Glutamatergic neuron (in vitro differentiated cells): ENCODE measurements at regions not wholly inside any gene's neighbourhood (a gene's known extent, or its start where the extent isn't known, plus 50 kb on each side); places are given as distances from the start of the nearest gene placed in this dataset.

Experiments used
- DNase-seq: peaks from one replicate; pipeline ENCODE4 v3.0.0; 2022
- H3K27ac Mint-ChIP-seq: one replicate; pipeline ENCODE4 v1.8.0; 2020; ENCODE audit warnings: mild to moderate bottlenecking, mixed read lengths, inconsistent platforms; ENCODE audit not compliant: unreplicated experiment
- H3K27me3 Mint-ChIP-seq: one replicate; pipeline ENCODE4 v1.8.0; 2020; ENCODE audit warnings: mild to moderate bottlenecking, moderate library complexity, mixed read lengths, inconsistent platforms; ENCODE audit not compliant: unreplicated experiment
- H3K36me3 Mint-ChIP-seq: one replicate; pipeline ENCODE4 v1.8.0; 2020; ENCODE audit warnings: mild to moderate bottlenecking, mixed read lengths, inconsistent platforms; ENCODE audit not compliant: unreplicated experiment
- H3K4me1 Mint-ChIP-seq: one replicate; pipeline ENCODE4 v1.8.0; 2020; ENCODE audit warnings: mild to moderate bottlenecking, low read depth, mixed read lengths, inconsistent platforms; ENCODE audit not compliant: unreplicated experiment
- H3K4me3 Mint-ChIP-seq: one replicate; pipeline ENCODE4 v1.8.0; 2020; ENCODE audit warnings: mild to moderate bottlenecking, mixed read lengths, inconsistent platforms; ENCODE audit not compliant: unreplicated experiment
- H3K9me3 Mint-ChIP-seq: one replicate; pipeline ENCODE4 v1.8.0; 2020; ENCODE audit warnings: mild to moderate bottlenecking, moderate library complexity, mixed read lengths, inconsistent platforms; ENCODE audit not compliant: unreplicated experiment
- TF ChIP-seq, protein P1 (sequence below): fragments of 200-600 bp; sonication (generic); IDR thresholded peaks from one replicate; pipeline ENCODE4 v1.5.0; 2021; ENCODE audit not compliant: partially characterized antibody, unreplicated experiment

DNA sequence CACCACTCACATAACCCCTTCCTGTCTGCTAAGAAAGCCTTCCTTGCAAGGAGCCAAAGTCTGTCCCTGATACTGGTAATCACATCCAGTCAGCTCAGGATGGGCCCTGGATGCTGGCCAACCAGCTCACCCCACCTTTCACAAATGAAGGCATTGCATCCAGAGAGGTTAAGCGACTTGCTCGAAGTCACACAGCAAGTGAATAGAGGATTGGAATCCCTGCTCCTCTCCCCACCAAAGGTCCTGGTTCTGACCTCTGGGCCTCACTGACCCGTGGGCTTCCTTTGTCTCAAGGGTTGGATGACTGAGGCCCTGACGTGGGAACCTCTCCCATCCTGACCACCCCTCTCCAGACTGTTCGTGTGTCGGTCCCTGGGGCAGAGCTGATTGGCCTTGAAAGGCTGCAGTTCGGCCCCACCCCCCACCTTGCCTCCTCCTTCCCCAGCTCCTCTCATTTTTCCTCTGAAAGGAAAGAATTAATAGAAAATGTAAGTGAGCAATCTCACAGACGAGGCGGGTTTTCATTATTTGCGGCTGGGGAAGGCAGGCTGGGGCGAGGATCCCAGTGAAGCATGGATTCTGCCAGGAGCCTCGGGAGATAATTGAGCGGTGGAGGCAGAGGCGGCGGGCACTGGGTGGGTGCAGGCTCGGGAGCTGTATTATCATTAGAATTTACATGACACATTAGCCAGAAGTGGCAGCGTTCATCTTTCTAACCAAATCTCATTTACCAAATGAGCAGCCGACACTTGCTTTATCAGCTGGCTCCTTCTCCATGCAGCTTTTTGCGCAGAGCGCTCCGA, 101.5 kb upstream of the CSF3R start:
- H3K27me3 Mint-ChIP-seq, result peaks cover 3% of the 10 kb centered on the region

DNA sequence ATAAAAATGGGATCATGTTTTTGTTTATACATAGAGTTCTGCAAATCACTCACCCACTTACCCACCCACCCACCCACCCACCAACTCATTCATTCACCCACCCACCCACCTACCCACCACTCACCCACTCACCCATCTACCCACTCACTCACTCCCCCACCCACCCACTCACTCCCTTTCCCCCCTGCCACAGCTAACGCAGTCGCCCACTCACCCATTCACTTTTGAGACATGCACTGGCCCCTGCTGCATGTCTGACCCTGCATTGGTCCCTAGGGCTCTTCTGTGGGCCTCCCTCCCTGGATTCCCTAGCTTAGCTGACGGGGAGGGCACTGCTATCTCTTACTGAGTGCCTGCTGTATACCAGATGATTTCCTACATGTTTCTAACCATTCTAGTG, 100.4 kb upstream of the CSF3R start:
- Mint-ChIP-seq H3K36me3 (no peaks in the 10 kb centered on the region), H3K4me1 (peaks cover 51% of the 10 kb centered on the region), H3K27ac (no peak overlapping the region), H3K4me3 (no peak overlapping the region), H3K27me3 (peaks cover 2% of the 10 kb centered on the region), H3K9me3 (peaks cover 3% of the 10 kb centered on the region)
- no peak for DNase-seq
- TF ChIP-seq, protein P1, sequence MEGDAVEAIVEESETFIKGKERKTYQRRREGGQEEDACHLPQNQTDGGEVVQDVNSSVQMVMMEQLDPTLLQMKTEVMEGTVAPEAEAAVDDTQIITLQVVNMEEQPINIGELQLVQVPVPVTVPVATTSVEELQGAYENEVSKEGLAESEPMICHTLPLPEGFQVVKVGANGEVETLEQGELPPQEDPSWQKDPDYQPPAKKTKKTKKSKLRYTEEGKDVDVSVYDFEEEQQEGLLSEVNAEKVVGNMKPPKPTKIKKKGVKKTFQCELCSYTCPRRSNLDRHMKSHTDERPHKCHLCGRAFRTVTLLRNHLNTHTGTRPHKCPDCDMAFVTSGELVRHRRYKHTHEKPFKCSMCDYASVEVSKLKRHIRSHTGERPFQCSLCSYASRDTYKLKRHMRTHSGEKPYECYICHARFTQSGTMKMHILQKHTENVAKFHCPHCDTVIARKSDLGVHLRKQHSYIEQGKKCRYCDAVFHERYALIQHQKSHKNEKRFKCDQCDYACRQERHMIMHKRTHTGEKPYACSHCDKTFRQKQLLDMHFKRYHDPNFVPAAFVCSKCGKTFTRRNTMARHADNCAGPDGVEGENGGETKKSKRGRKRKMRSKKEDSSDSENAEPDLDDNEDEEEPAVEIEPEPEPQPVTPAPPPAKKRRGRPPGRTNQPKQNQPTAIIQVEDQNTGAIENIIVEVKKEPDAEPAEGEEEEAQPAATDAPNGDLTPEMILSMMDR, result no peak

More for the DNA sequence above, 101.5 kb upstream of the CSF3R start:
- TF ChIP-seq, protein P1, result no peak
- Mint-ChIP-seq H3K9me3 (peaks cover 2% of the 10 kb centered on the region), H3K27ac (peak overlapping the region; percentile 77), H3K4me1 (peaks cover 50% of the 10 kb centered on the region), H3K36me3 (no peaks in the 10 kb centered on the region), H3K4me3 (peak overlapping the region; percentile 50)
- peak; percentile 58 for DNase-seq

DNA sequence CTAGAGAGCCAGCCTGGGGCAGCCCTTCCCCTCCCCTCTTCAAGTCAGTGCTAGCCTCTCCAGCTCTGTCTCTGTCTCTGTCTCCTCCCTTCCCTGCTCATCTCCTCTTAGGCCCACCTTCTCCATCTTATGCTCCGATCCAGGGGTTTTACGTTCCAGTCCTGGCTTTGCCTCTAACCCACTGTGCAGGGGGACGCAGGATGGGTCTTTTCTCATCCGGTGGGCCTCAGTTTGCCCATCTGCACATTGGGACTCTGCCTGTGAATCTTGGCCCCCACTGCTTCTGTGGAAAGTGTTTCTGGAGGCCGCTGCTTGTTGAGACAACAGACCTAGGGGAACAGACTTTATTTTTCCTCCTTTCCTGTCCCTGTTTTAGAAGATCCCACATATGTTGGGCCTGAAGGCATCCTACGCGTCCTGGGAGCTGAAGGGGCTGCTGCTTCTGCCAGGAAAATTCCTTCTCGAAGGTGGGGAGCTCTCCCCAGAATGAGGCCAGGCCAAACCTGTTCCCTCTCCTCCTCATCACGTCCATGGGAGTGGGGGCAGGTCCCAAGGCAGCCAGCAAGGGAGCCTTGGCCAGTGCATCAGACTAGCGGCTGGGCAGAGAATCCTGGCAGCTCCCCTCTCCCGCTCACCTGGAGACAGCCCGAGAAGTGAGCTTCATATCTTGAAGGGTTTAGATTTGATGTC, 99.5 kb upstream of the CSF3R start:
- Mint-ChIP-seq H3K9me3 (peaks cover 3% of the 10 kb centered on the region), H3K36me3 (no peaks in the 10 kb centered on the region), H3K27ac (no peak overlapping the region), H3K4me3 (no peak overlapping the region), H3K4me1 (peaks cover 44% of the 10 kb centered on the region), H3K27me3 (peaks cover 2% of the 10 kb centered on the region)
- TF ChIP-seq, protein P1, result no peak
- no peak for DNase-seq

DNA sequence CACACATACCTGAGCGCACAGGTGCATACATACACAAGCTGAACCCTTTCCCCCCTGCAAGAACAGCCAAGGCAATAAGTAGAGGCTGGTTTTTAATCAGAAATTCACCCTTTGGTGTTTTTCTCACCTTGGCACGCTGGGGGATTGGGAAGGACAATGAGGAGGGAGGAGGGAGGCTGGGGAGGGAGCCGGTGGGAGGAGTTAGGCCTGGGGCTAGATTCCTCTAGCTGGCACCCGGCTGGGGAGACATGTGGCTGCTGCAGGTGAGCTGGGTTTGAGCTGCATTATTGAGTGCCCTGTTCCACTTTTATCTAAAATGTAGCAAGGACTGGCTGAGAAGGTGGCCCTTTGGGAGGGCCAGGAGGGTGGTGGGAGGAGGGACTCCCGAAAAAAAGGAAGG, 97.8 kb upstream of the CSF3R start:
- Mint-ChIP-seq H3K27ac (no peak overlapping the region), H3K9me3 (peaks cover 3% of the 10 kb centered on the region), H3K4me3 (no peak overlapping the region), H3K27me3 (no peaks in the 10 kb centered on the region), H3K4me1 (peaks cover 40% of the 10 kb centered on the region), H3K36me3 (no peaks in the 10 kb centered on the region)
- TF ChIP-seq, protein P1, result no peak
- no peak for DNase-seq

DNA sequence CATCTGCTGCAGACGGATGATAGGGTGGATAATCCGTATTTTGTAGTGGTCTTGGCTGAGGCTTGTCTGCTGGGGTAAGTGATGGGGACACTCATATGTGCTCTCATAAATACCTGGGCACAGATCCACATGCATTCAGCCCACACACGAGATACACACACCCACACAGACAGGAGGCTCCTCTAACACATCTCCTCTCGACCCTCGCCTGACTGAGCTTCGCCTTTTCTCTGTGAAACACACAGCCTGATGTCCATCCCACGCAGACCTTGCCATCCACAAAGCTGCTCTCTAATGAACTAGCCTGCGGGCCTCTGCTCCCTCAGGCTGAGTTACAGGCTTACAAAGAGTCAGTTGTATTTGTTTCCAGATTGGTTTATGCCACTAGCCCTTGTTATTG, 96.3 kb upstream of the CSF3R start:
- Mint-ChIP-seq H3K9me3 (peaks cover 4% of the 10 kb centered on the region), H3K4me1 (peaks cover 42% of the 10 kb centered on the region), H3K27ac (peak overlapping the region; percentile 57), H3K27me3 (no peaks in the 10 kb centered on the region), H3K36me3 (no peaks in the 10 kb centered on the region), H3K4me3 (no peak overlapping the region)
- no peak for DNase-seq
- TF ChIP-seq, protein P1, result no peak
